ENCODE measurements at regions not wholly inside any gene's neighbourhood (a gene's known extent, or its start where the extent isn't known, plus 50 kb on each side); places are given as distances from the start of the nearest gene placed in this dataset.

GRCh38 chr10:121073728-121074127, 222.6 kb downstream of the WDR11 start (continued):
- TF ChIP-seq TCF7L2 (IDR thresholded peaks at IDR 0.05; ENCODE audit: borderline replicate concordance, extremely low read depth, insufficient read depth, insufficient read length) (no peak), EZH2phosphoT487 (IDR thresholded peaks at IDR 0.05; ENCODE audit: borderline replicate concordance) (no peak)

- Histone ChIP-seq H2AFZ (ENCODE audit: low read depth, low read length, poor library complexity, severe bottlenecking) (no peak overlapping the region), H4K20me1 (ENCODE audit: insufficient read depth) (no peaks in the 10 kb centered on the region), H3K36me3 (ENCODE audit: control insufficient read depth in 1 of 2, insufficient read depth in 2 of 2, low read length in 2 of 2) (no peaks in the 10 kb centered on the region), H3K4me3 (replicated peaks in 1 of 2; ENCODE audit: low read depth in 1 of 2, low read length in 2 of 2) (no peak overlapping the region), H3K79me2 (ENCODE audit: insufficient read depth, low read length) (no peaks in the 10 kb centered on the region), H3K4me2 (ENCODE audit: low read length) (no peak overlapping the region), H3K4me1 (ENCODE audit: control insufficient read depth in 1 of 2, insufficient read depth in 2 of 2, low read length in 2 of 2) (peaks cover 0 to 11% of the 10 kb centered on the region in 2 experiments; a peak in 2 of 4 replicates), H3K9me2 (ENCODE audit: insufficient read depth) (no peaks in the 10 kb centered on the region), H3K9me3 (ENCODE audit: control insufficient read depth in 1 of 2, insufficient read depth in 1 of 2, low read depth in 1 of 2, low read length in 2 of 2) (no peaks in the 10 kb centered on the region), H3K9ac (ENCODE audit: low read length) (no peak overlapping the region), H3K27ac (ENCODE audit: low read depth, low read length) (no peak overlapping the region), H3K27me3 (ENCODE audit: insufficient read depth, low read length) (peaks cover 26% of the 10 kb centered on the region)
- RAD21 ChIA-PET (ENCODE audit: low non-redundant PET in 1 of 2, low total read pairs in 2 of 2, uncharacterized antibody in 2 of 2, unreplicated experiment in 2 of 2): no interaction called here
- DNase-seq (ENCODE audit: low read depth, low spot score) (no peak), ATAC-seq (no peak)
- POLR2A ChIA-PET: no interaction called here
- TF ChIP-seq CEBPB (IDR thresholded peaks at IDR 0.05; ENCODE audit: low read depth) (no peak), YY1 (IDR thresholded peaks at IDR 0.05; ENCODE audit: extremely low read depth, insufficient replicate concordance, low read depth, low read length) (no peak), EZH2 (IDR thresholded peaks at IDR 0.05) (no peak), EGR1 (IDR thresholded peaks at IDR 0.05; ENCODE audit: low read depth) (no peak), SIN3A (IDR thresholded peaks at IDR 0.05; ENCODE audit: low read depth) (no peak), RAD21 (IDR thresholded peaks at IDR 0.05; ENCODE audit: low read depth) (no peak), SRF (IDR thresholded peaks at IDR 0.05; ENCODE audit: low read depth) (no peak), ATF3 (IDR thresholded peaks at IDR 0.05) (no peak), CBX3 (IDR thresholded peaks at IDR 0.05; ENCODE audit: low read depth) (no peak), EZH2phosphoT487 (IDR thresholded peaks at IDR 0.05; ENCODE audit: borderline replicate concordance) (no peak)
- CTCF ChIA-PET: no interaction called here
- BruUV-seq (replicated peaks): no TSS peak
- intact Hi-C loops (cut with micrococcal nuclease): no loop called here
These were observed 225.9 kb downstream of the WDR11 start for GRCh38 chr10:121076776-121077715.
